ENCODE measurements at regions not wholly inside any gene's neighbourhood (a gene's known extent, or its start where the extent isn't known, plus 50 kb on each side); places are given as distances from the start of the nearest gene placed in this dataset.

DNA sequence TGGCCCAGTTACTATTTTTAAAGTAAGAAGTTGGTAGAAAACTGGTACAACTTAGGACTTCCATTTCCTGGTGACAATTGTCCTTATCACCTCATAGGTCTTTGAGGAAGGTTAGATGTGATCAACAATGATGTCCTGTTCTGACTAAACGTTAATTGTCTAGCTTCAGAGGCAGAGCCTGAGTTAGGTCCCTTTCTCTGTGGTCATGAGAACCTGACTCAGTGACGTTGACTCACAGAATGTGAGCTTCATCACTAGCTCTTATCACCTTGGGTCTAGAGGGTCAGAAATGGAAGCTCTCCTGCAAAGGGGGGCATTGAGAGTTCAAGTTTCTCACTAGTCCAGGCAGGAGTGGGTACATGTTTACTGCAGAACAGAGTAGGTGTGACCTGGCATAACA lies 60.6 kb upstream of the ATP8B1 start:
- no peak overlapping the region for H4K8ac ChIP-seq (replicated peaks; ENCODE audit: insufficient read length, low read depth, low read length)
- Mint-ChIP-seq H3K36me3 (ENCODE audit: insufficient read depth in 1 of 3, low read depth in 3 of 3) (no peaks in the 10 kb centered on the region), H3K27me3 (ENCODE audit: low read depth) (peaks cover 2% of the 10 kb centered on the region), H3K9me3 (no peaks in the 10 kb centered on the region), H3K4me1 (peaks cover 0 to 2% of the 10 kb centered on the region in 2 experiments; a peak in 1 of 4 replicates), H3K27ac (no peak overlapping the region), H3K4me3 (no peak overlapping the region)
- no peak overlapping the region for H2BK15ac ChIP-seq (ENCODE audit: low read depth, low read length)
- no peak overlapping the region for H4K91ac ChIP-seq (ENCODE audit: insufficient read length, low read depth, low read length)
- H3K9ac ChIP-seq (ENCODE audit: extremely low read depth, insufficient read length, low read length), result no peak overlapping the region
- H3K23me2 ChIP-seq (ENCODE audit: insufficient read length, low read depth, low read length, poor library complexity, severe bottlenecking), result no peaks in the 10 kb centered on the region
- no peak overlapping the region for H3T11ph ChIP-seq (ENCODE audit: low read length)
- H3K23ac ChIP-seq (ENCODE audit: insufficient read length, low read depth, low read length), result no peak overlapping the region
- no peak overlapping the region for H3K14ac ChIP-seq (ENCODE audit: insufficient read depth, low read length)
- TF ChIP-seq, protein P1, sequence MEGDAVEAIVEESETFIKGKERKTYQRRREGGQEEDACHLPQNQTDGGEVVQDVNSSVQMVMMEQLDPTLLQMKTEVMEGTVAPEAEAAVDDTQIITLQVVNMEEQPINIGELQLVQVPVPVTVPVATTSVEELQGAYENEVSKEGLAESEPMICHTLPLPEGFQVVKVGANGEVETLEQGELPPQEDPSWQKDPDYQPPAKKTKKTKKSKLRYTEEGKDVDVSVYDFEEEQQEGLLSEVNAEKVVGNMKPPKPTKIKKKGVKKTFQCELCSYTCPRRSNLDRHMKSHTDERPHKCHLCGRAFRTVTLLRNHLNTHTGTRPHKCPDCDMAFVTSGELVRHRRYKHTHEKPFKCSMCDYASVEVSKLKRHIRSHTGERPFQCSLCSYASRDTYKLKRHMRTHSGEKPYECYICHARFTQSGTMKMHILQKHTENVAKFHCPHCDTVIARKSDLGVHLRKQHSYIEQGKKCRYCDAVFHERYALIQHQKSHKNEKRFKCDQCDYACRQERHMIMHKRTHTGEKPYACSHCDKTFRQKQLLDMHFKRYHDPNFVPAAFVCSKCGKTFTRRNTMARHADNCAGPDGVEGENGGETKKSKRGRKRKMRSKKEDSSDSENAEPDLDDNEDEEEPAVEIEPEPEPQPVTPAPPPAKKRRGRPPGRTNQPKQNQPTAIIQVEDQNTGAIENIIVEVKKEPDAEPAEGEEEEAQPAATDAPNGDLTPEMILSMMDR (conservative IDR thresholded peaks at IDR 0.05), result no peak
- no peak for DNase-seq
- no peak overlapping the region for H2BK5ac ChIP-seq (ENCODE audit: insufficient read length, low read length)
- no peaks in the 10 kb centered on the region for H3K9me3 ChIP-seq (ENCODE audit: control insufficient read depth, low read depth, low read length)
- no peaks in the 10 kb centered on the region for H3K79me2 ChIP-seq (ENCODE audit: insufficient read depth, low read length)
- H3K18ac ChIP-seq (ENCODE audit: insufficient read length, low read depth, low read length), result no peak overlapping the region
- WGBS (ENCODE audit: extremely low coverage, insufficient read length, low lambda C conversion rate), result no CpG with 5 or more reads among the region's 2 CpGs
- no peaks in the 10 kb centered on the region for H3K27me3 ChIP-seq (ENCODE audit: insufficient read depth, low read length)
- no peak overlapping the region for H2BK12ac ChIP-seq (ENCODE audit: insufficient read length, low read depth, low read length)
- no peak overlapping the region for H3K4me2 ChIP-seq (ENCODE audit: insufficient read depth, insufficient read length, low read length)
- H3K79me1 ChIP-seq (ENCODE audit: insufficient read depth, low read depth, low read length, poor library complexity, severe bottlenecking), result no peaks in the 10 kb centered on the region
- no peak overlapping the region for H3K4ac ChIP-seq (ENCODE audit: low read depth, low read length)
- no peak overlapping the region for H2AK5ac ChIP-seq (ENCODE audit: insufficient read length, low read length)
- H4K20me1 ChIP-seq (ENCODE audit: control insufficient read depth, insufficient read depth, insufficient read length), result no peaks in the 10 kb centered on the region
- no peak overlapping the region for H3K27ac ChIP-seq (ENCODE audit: insufficient read length, low read depth, low read length)
- no peak overlapping the region for H2AFZ ChIP-seq (ENCODE audit: low read length)
- no peak overlapping the region for H3K56ac ChIP-seq (ENCODE audit: insufficient read length, low read depth, low read length)
- no peak overlapping the region for H4K5ac ChIP-seq (ENCODE audit: insufficient read length, low read depth, low read length)
- H3K4me1 ChIP-seq (ENCODE audit: insufficient read depth, low read length), result no peaks in the 10 kb centered on the region
- H2BK20ac ChIP-seq (ENCODE audit: low read depth, low read length, poor library complexity, severe bottlenecking), result no peak overlapping the region
- no peak overlapping the region for H2BK120ac ChIP-seq (ENCODE audit: low read depth, low read length, poor library complexity, severe bottlenecking)

All from H9 (cell line).